ENCODE measurements at regions not wholly inside any gene's neighbourhood (a gene's known extent, or its start where the extent isn't known, plus 50 kb on each side); places are given as distances from the start of the nearest gene placed in this dataset.

- no peak for DNase-seq (ENCODE audit: low spot score)
Measured at GRCh38 chr6:95243053-95243452, 334.3 kb upstream of the MANEA start.

- no peak for DNase-seq (ENCODE audit: low spot score)
Measured at GRCh38 chr6:95244751-95245150, 332.6 kb upstream of the MANEA start.

- no peak for DNase-seq (ENCODE audit: low spot score)
Measured at GRCh38 chr6:95248499-95248898, 328.8 kb upstream of the MANEA start.

- DNase-seq (ENCODE audit: low spot score), result no peak
Measured at GRCh38 chr6:95249175-95249574, 328.2 kb upstream of the MANEA start.

- no peak for DNase-seq (ENCODE audit: low spot score)
Measured at GRCh38 chr6:95249661-95250060, 327.7 kb upstream of the MANEA start.

- no peak for DNase-seq (ENCODE audit: low spot score)
Measured at GRCh38 chr6:95263840-95264239, 313.5 kb upstream of the MANEA start.

- DNase-seq (ENCODE audit: low spot score), result no peak
Measured at GRCh38 chr6:95266537-95267258, 310.6 kb upstream of the MANEA start.

- DNase-seq (ENCODE audit: low spot score), result no peak
Measured at GRCh38 chr6:95274686-95275235, 302.6 kb upstream of the MANEA start.

GRCh38 chr6:95279616-95280015 lies 297.7 kb upstream of the MANEA start:
- DNase-seq (ENCODE audit: low spot score), result no peak

- DNase-seq (ENCODE audit: low spot score), result peak; percentile 2
Measured at GRCh38 chr6:95280686-95281273, 296.6 kb upstream of the MANEA start.

GRCh38 chr6:95285881-95286280 lies 291.5 kb upstream of the MANEA start:
- no peak for DNase-seq (ENCODE audit: low spot score)

GRCh38 chr6:95286874-95287273 lies 290.5 kb upstream of the MANEA start:
- no peak for DNase-seq (ENCODE audit: low spot score)

GRCh38 chr6:95288251-95288650 lies 289.1 kb upstream of the MANEA start:
- no peak for DNase-seq (ENCODE audit: low spot score)

- DNase-seq (ENCODE audit: low spot score), result no peak
Measured at GRCh38 chr6:95292011-95292410, 285.3 kb upstream of the MANEA start.

- no peak for DNase-seq (ENCODE audit: low spot score)
Measured at GRCh38 chr6:95293257-95293656, 284.1 kb upstream of the MANEA start.

- DNase-seq (ENCODE audit: low spot score), result no peak
Measured at GRCh38 chr6:95294043-95294442, 283.3 kb upstream of the MANEA start.

- DNase-seq (ENCODE audit: low spot score), result no peak
Measured at GRCh38 chr6:95309545-95309944, 267.8 kb upstream of the MANEA start.

GRCh38 chr6:95318137-95318536 lies 259.2 kb upstream of the MANEA start:
- DNase-seq (ENCODE audit: low spot score), result no peak

GRCh38 chr6:95321126-95321525 lies 256.2 kb upstream of the MANEA start:
- no peak for DNase-seq (ENCODE audit: low spot score)

- no peak for DNase-seq (ENCODE audit: low spot score)
Measured at GRCh38 chr6:95325916-95326315, 251.4 kb upstream of the MANEA start.

- DNase-seq (ENCODE audit: low spot score), result no peak
Measured at GRCh38 chr6:95328231-95328630, 249.1 kb upstream of the MANEA start.

- DNase-seq (ENCODE audit: low spot score), result no peak
Measured at GRCh38 chr6:95352064-95352795, 225.1 kb upstream of the MANEA start.

GRCh38 chr6:95354551-95354950 lies 222.8 kb upstream of the MANEA start:
- no peak for DNase-seq (ENCODE audit: low spot score)

Data from hematopoietic multipotent progenitor cell treated with erythropoietin and hydrocortisone succinate and interleukin-3 and kit ligand, for 15 days (in vitro differentiated cells).